OCI-LY3 (cell line): ENCODE measurements at regions not wholly inside any gene's neighbourhood (a gene's known extent, or its start where the extent isn't known, plus 50 kb on each side); places are given as distances from the start of the nearest gene placed in this dataset.

Source experiments
- H2AFZ ChIP-seq: fragments of 200-600, 300-600 bp; shearing (Covaris generic); 2 replicates; pipeline ENCODE4 v1.6.0; 2014; ENCODE audit warnings: antibody characterized with exemption, low read depth, low read length
- H3K27ac ChIP-seq: fragments of 200-600, 300-600 bp; sonication (generic); 2 replicates; pipeline ENCODE4 v1.5.1; 2014; ENCODE audit warnings: mild to moderate bottlenecking, low read length, moderate library complexity, mixed read lengths
- H3K27me3 ChIP-seq: fragments of 200-600, 300-600 bp; sonication (generic); 2 replicates; pipeline ENCODE4 v1.6.1; 2014; ENCODE audit warnings: low read depth, low read length, mixed read lengths
- H3K36me3 ChIP-seq: fragments of 200-600, 300-600 bp; sonication (generic); replicated peaks from 2 replicates; pipeline ENCODE3; 2014; ENCODE audit warnings: low read depth, low read length, mixed read lengths
- H3K4me1 ChIP-seq: fragments of 300-600, 200-600 bp; sonication (generic); 2 replicates; pipeline ENCODE4 v1.6.1; 2014; ENCODE audit warnings: low read length, mixed read lengths
- H3K4me2 ChIP-seq: fragments of 200-600, 300-600 bp; sonication (generic); 2 replicates; pipeline ENCODE4 v1.6.1; 2014; ENCODE audit warnings: low read length, mixed read lengths
- H3K4me3 ChIP-seq: fragments of 300-600, 200-600 bp; sonication (generic); 2 replicates; pipeline ENCODE4 v1.5.1; 2014; ENCODE audit warnings: antibody characterized with exemption, mild to moderate bottlenecking, low read length, moderate library complexity
- H3K79me2 ChIP-seq: fragments of 300-600, 200-600 bp; shearing (Covaris generic); 2 replicates; pipeline ENCODE4 v1.6.1; 2014; ENCODE audit warnings: mild to moderate bottlenecking, low read length, mixed read lengths
- H3K9ac ChIP-seq: fragments of 300-600, 200-600 bp; shearing (Covaris generic); 2 replicates; pipeline ENCODE4 v1.6.0; 2014; ENCODE audit warnings: mild to moderate bottlenecking, low read length, moderate library complexity
- H3K9me3 ChIP-seq: fragments of 200-600, 300-600 bp; shearing (Covaris generic); 2 replicates; pipeline ENCODE4 v1.6.1; 2014; ENCODE audit warnings: low read length, mixed read lengths; ENCODE audit not compliant: insufficient read depth
- H4K20me1 ChIP-seq: fragments of 200-600, 300-600 bp; sonication (generic); 2 replicates; pipeline ENCODE4 v1.6.1; 2016; ENCODE audit warnings: low read length, mixed read lengths; ENCODE audit not compliant: insufficient read depth
- CTCF ChIP-seq: fragments of 200-600, 300-600 bp; sonication (generic); IDR thresholded peaks from 2 replicates; pipeline ENCODE4 v1.5.1; 2014; ENCODE audit warnings: antibody characterized with exemption, low read length, low read depth
- EZH2phosphoT487 ChIP-seq: fragments of 200-600 bp; shearing (Covaris generic); IDR thresholded peaks from 2 replicates; pipeline ENCODE4 v1.6.1; 2018; ENCODE audit warnings: antibody characterized with exemption, mixed run types, low read depth

- Histone ChIP-seq H3K9me3 (no peaks in the 10 kb centered on the region), H3K27ac (no peak overlapping the region), H3K79me2 (no peaks in the 10 kb centered on the region), H2AFZ (no peak overlapping the region), H3K27me3 (no peaks in the 10 kb centered on the region), H3K36me3 (no peaks in the 10 kb centered on the region), H3K9ac (no peak overlapping the region), H3K4me3 (no peak overlapping the region), H4K20me1 (no peaks in the 10 kb centered on the region), H3K4me1 (no peaks in the 10 kb centered on the region), H3K4me2 (no peak overlapping the region)
- TF ChIP-seq EZH2phosphoT487: no peak
- no peak for TF ChIP-seq CTCF
These were observed 1047.3 kb downstream of the PCDH18 start for GRCh38 chr4:136484996-136485395.

GRCh38 chr4:136476753-136477152 lies 1055.5 kb downstream of the PCDH18 start:
- Histone ChIP-seq H3K4me2 (no peak overlapping the region), H3K27me3 (no peaks in the 10 kb centered on the region), H3K79me2 (no peaks in the 10 kb centered on the region), H3K27ac (no peak overlapping the region), H2AFZ (peak overlapping the region; percentile 28; the same call in 1 of the 2 replicates), H3K36me3 (no peaks in the 10 kb centered on the region), H4K20me1 (no peaks in the 10 kb centered on the region), H3K9me3 (no peaks in the 10 kb centered on the region), H3K9ac (no peak overlapping the region), H3K4me3 (no peak overlapping the region), H3K4me1 (no peaks in the 10 kb centered on the region)
- TF ChIP-seq CTCF: no peak
- TF ChIP-seq EZH2phosphoT487: no peak

- Histone ChIP-seq H3K27ac (no peak overlapping the region), H3K9ac (no peak overlapping the region), H3K9me3 (no peaks in the 10 kb centered on the region), H3K4me2 (no peak overlapping the region), H3K79me2 (no peaks in the 10 kb centered on the region), H3K27me3 (no peaks in the 10 kb centered on the region), H3K36me3 (no peaks in the 10 kb centered on the region), H4K20me1 (no peaks in the 10 kb centered on the region), H3K4me3 (no peak overlapping the region), H3K4me1 (no peaks in the 10 kb centered on the region), H2AFZ (no peak overlapping the region)
- TF ChIP-seq CTCF: no peak
- TF ChIP-seq EZH2phosphoT487: no peak
These were observed 1061.2 kb downstream of the PCDH18 start for GRCh38 chr4:136471051-136471450.

GRCh38 chr4:136465691-136466090 lies 1066.6 kb downstream of the PCDH18 start:
- Histone ChIP-seq H3K79me2 (no peaks in the 10 kb centered on the region), H4K20me1 (no peaks in the 10 kb centered on the region), H2AFZ (no peak overlapping the region), H3K4me1 (peaks cover 10% of the 10 kb centered on the region), H3K4me3 (no peak overlapping the region), H3K27me3 (no peaks in the 10 kb centered on the region), H3K9me3 (no peaks in the 10 kb centered on the region), H3K4me2 (no peak overlapping the region), H3K27ac (no peak overlapping the region), H3K9ac (no peak overlapping the region), H3K36me3 (no peaks in the 10 kb centered on the region)
- TF ChIP-seq CTCF (no peak), EZH2phosphoT487 (no peak)
